ENCODE measurements at regions not wholly inside any gene's neighbourhood (a gene's known extent, or its start where the extent isn't known, plus 50 kb on each side); places are given as distances from the start of the nearest gene placed in this dataset.

- Histone ChIP-seq H3K4me3 (ENCODE audit: control insufficient read depth in 2 of 3, extremely low read depth in 1 of 3, insufficient read depth in 2 of 3, low read depth in 1 of 3, low read length in 3 of 3) (no peak overlapping the region), H3K4me2 (ENCODE audit: control insufficient read depth, extremely low read depth, insufficient read depth, low read depth, low read length) (no peak overlapping the region), H3K27ac (ENCODE audit: control insufficient read depth, insufficient read depth, low read length) (no peak overlapping the region), H3K27me3 (ENCODE audit: control insufficient read depth, extremely low read depth, insufficient read depth, low read length) (no peaks in the 10 kb centered on the region), H2AFZ (ENCODE audit: control insufficient read depth, low read length) (no peak overlapping the region), H3K9me3 (ENCODE audit: control insufficient read depth, low read depth, low read length) (no peaks in the 10 kb centered on the region), H3K4me1 (ENCODE audit: control insufficient read depth, extremely low read depth, insufficient read depth, low read length) (no peaks in the 10 kb centered on the region), H3K79me2 (ENCODE audit: control insufficient read depth, insufficient read depth, low read length) (no peaks in the 10 kb centered on the region), H4K20me1 (ENCODE audit: control insufficient read depth, extremely low read depth, insufficient read depth, low read length) (no peaks in the 10 kb centered on the region), H3K36me3 (ENCODE audit: control insufficient read depth in 2 of 2, extremely low read depth in 1 of 2, insufficient read depth in 2 of 2, low read length in 2 of 2) (no peaks in the 10 kb centered on the region), H3K9ac (ENCODE audit: control insufficient read depth, extremely low read depth, insufficient read depth, low read length) (no peak overlapping the region), H3K9me1 (ENCODE audit: control insufficient read depth, extremely low read depth, insufficient read depth, low read length) (no peaks in the 10 kb centered on the region)
- TF ChIP-seq CTCF (optimal IDR thresholded peaks at IDR 0.05 in 1 of 3, IDR thresholded peaks at IDR 0.05 in 1 of 3, conservative IDR thresholded peaks at IDR 0.05 in 1 of 3; ENCODE audit: extremely low read depth in 1 of 3, insufficient read depth in 2 of 3, low read length in 3 of 3) (no peak), EZH2 (IDR thresholded peaks at IDR 0.05; ENCODE audit: low read length) (no peak)
- no peak for DNase-seq (ENCODE audit: low read depth, low spot score)
- dilution Hi-C loops (cut with MboI; ENCODE audit: extremely low pct_ligation_motif_present, low sequenced_read_pairs): no loop called here
- no peak for FAIRE-seq
Observed at GRCh38 chr2:128593879-128594650, 275.4 kb upstream of the HS6ST1 start.

- Histone ChIP-seq H3K9ac (ENCODE audit: control insufficient read depth, extremely low read depth, insufficient read depth, low read length) (no peak overlapping the region), H3K27me3 (ENCODE audit: control insufficient read depth, extremely low read depth, insufficient read depth, low read length) (no peaks in the 10 kb centered on the region), H3K36me3 (ENCODE audit: control insufficient read depth in 2 of 2, extremely low read depth in 1 of 2, insufficient read depth in 2 of 2, low read length in 2 of 2) (no peaks in the 10 kb centered on the region), H4K20me1 (ENCODE audit: control insufficient read depth, extremely low read depth, insufficient read depth, low read length) (no peaks in the 10 kb centered on the region), H3K79me2 (ENCODE audit: control insufficient read depth, insufficient read depth, low read length) (no peaks in the 10 kb centered on the region), H3K4me2 (ENCODE audit: control insufficient read depth, extremely low read depth, insufficient read depth, low read depth, low read length) (no peak overlapping the region), H3K27ac (ENCODE audit: control insufficient read depth, insufficient read depth, low read length) (no peak overlapping the region), H3K9me3 (ENCODE audit: control insufficient read depth, low read depth, low read length) (no peaks in the 10 kb centered on the region), H3K9me1 (ENCODE audit: control insufficient read depth, extremely low read depth, insufficient read depth, low read length) (no peaks in the 10 kb centered on the region), H2AFZ (ENCODE audit: control insufficient read depth, low read length) (no peak overlapping the region), H3K4me1 (ENCODE audit: control insufficient read depth, extremely low read depth, insufficient read depth, low read length) (no peaks in the 10 kb centered on the region), H3K4me3 (ENCODE audit: control insufficient read depth in 2 of 3, extremely low read depth in 1 of 3, insufficient read depth in 2 of 3, low read depth in 1 of 3, low read length in 3 of 3) (no peak overlapping the region)
- FAIRE-seq (no peak), DNase-seq (ENCODE audit: low read depth, low spot score) (no peak)
- dilution Hi-C loops (cut with MboI; ENCODE audit: extremely low pct_ligation_motif_present, low sequenced_read_pairs): no loop called here
- TF ChIP-seq EZH2 (IDR thresholded peaks at IDR 0.05; ENCODE audit: low read length) (no peak), CTCF (optimal IDR thresholded peaks at IDR 0.05 in 1 of 3, IDR thresholded peaks at IDR 0.05 in 1 of 3, conservative IDR thresholded peaks at IDR 0.05 in 1 of 3; ENCODE audit: extremely low read depth in 1 of 3, insufficient read depth in 2 of 3, low read length in 3 of 3) (no peak)
Observed at GRCh38 chr2:128594651-128594910, 275.9 kb upstream of the HS6ST1 start.
